ENCODE measurements at regions not wholly inside any gene's neighbourhood (a gene's known extent, or its start where the extent isn't known, plus 50 kb on each side); places are given as distances from the start of the nearest gene placed in this dataset.
A peak's percentile ranks its signal among the peaks of the same experiment; 100 is the strongest.

DNA sequence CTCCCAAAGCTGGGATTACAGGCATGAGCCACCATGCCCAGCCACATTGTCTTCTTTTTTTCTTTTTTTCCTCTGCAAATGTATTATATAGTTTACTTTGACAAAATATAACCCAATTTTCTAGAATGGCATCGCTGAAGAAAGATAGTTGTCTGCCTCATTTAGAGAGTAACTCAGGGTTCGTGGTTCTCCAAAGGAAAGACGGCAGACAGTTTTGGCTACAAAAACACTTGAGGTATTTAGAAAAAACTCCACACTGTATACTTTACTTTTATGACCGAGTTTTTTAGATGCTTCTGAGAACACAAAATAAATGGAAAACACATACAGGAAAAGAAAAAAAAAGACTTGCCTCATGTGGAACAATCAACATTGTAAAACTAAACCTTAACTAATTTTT, 369.1 kb upstream of the ATP2B1 start:
- Mint-ChIP-seq H3K4me1 (peaks cover 39% of the 10 kb centered on the region), H3K9me3 (peaks cover 9% of the 10 kb centered on the region), H3K4me3 (no peak overlapping the region), H3K27me3 (ENCODE audit: low read depth) (no peaks in the 10 kb centered on the region), H3K36me3 (peaks cover 6% of the 10 kb centered on the region), H3K27ac (no peak overlapping the region)
- no peak for DNase-seq (ENCODE audit: low spot score in 2 of 2, unreplicated experiment in 2 of 2)
- no peak for TF ChIP-seq CTCF (IDR thresholded peaks at IDR 0.05; ENCODE audit: unreplicated experiment)

DNA sequence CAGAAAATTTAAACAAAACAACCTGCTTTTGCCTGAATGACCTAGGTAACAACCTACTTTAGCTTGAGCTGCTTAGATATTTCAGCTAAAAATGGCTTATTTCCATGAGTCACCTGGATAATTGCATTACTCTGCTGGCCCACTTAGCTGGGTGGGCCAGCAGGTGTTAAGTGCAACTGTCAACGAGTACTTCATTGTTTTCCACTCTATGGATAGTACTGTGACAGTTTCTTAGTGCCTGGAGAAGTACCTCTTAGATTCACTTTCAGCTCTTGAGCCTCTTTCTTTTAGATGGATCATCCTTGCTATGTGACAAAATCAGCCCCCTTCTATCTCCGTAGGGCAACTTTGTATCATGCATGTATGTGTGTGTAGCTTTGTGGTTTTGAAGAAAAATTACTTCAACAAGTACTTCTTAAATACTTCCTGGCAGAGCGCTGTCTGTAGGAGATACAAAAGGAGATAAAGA, 368.2 kb upstream of the ATP2B1 start:
- DNase-seq (ENCODE audit: low spot score in 2 of 2, unreplicated experiment in 2 of 2), result no peak
- peaks cover 9% of the 10 kb centered on the region for H3K9me3 Mint-ChIP-seq
- peak overlapping the region; percentile 56 for H3K27ac Mint-ChIP-seq
- no peak overlapping the region for H3K4me3 Mint-ChIP-seq
- peaks cover 6% of the 10 kb centered on the region for H3K36me3 Mint-ChIP-seq
- H3K4me1 Mint-ChIP-seq, result peaks cover 37% of the 10 kb centered on the region
- TF ChIP-seq CTCF (IDR thresholded peaks at IDR 0.05; ENCODE audit: unreplicated experiment), result no peak
- no peaks in the 10 kb centered on the region for H3K27me3 Mint-ChIP-seq (ENCODE audit: low read depth)

- TF ChIP-seq CTCF (IDR thresholded peaks at IDR 0.05; ENCODE audit: unreplicated experiment), result no peak
- no peak for DNase-seq (ENCODE audit: low spot score in 2 of 2, unreplicated experiment in 2 of 2)
- Mint-ChIP-seq H3K4me1 (peaks cover 32% of the 10 kb centered on the region), H3K36me3 (peaks cover 14% of the 10 kb centered on the region), H3K4me3 (no peak overlapping the region), H3K27me3 (ENCODE audit: low read depth) (no peaks in the 10 kb centered on the region), H3K9me3 (peaks cover 16% of the 10 kb centered on the region), H3K27ac (no peak overlapping the region)
These were observed 367.0 kb upstream of the ATP2B1 start for GRCh38 chr12:90075685-90076084.

DNA sequence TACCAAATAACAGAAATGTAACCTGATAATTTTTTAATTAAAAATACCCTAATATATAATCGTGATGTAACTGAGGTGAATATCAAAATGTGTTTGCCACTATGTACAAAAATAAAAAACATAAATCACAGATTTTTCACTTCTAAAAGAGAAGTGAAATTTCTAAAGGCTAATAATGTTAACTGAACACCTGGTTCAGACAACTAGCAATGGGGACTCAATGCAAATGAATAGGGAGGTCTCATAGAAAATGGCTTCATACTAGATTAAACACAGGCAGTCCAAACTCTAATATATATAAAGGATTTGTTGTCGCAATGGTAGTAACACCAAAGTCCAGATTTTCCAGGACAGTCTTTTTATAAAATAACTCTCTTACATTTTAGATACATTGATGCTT, 365.4 kb upstream of the ATP2B1 start:
- TF ChIP-seq CTCF (IDR thresholded peaks at IDR 0.05; ENCODE audit: unreplicated experiment), result no peak
- Mint-ChIP-seq H3K36me3 (peaks cover 18% of the 10 kb centered on the region), H3K9me3 (peaks cover 19% of the 10 kb centered on the region), H3K4me3 (no peak overlapping the region), H3K27me3 (ENCODE audit: low read depth) (no peaks in the 10 kb centered on the region), H3K4me1 (peaks cover 29% of the 10 kb centered on the region), H3K27ac (no peak overlapping the region)
- no peak for DNase-seq (ENCODE audit: low spot score in 2 of 2, unreplicated experiment in 2 of 2)

DNA sequence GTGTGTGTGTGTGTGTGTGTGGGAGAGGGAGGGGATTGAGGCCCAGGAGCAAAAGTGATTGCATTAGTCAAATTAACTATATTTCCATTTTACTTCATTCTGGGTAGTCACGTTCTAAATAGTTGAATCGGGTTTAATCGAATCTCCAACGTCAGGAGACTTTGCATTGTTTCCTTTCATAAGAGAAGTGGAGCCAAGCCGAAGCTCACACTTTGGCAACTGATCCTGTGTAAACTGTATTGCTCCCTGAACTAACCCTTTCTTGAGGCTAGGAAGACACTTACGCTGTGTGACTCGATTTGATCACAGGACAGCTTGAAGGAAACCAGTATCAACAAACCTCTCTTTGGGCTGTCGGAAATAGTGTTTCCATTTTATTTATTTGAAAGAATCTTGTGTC, 363.4 kb upstream of the ATP2B1 start:
- Mint-ChIP-seq H3K4me3 (no peak overlapping the region), H3K27ac (no peak overlapping the region), H3K4me1 (peaks cover 25% of the 10 kb centered on the region), H3K27me3 (ENCODE audit: low read depth) (no peaks in the 10 kb centered on the region), H3K36me3 (peaks cover 18% of the 10 kb centered on the region), H3K9me3 (peaks cover 19% of the 10 kb centered on the region)
- no peak for DNase-seq (ENCODE audit: low spot score in 2 of 2, unreplicated experiment in 2 of 2)
- TF ChIP-seq CTCF (IDR thresholded peaks at IDR 0.05; ENCODE audit: unreplicated experiment), result no peak

DNA sequence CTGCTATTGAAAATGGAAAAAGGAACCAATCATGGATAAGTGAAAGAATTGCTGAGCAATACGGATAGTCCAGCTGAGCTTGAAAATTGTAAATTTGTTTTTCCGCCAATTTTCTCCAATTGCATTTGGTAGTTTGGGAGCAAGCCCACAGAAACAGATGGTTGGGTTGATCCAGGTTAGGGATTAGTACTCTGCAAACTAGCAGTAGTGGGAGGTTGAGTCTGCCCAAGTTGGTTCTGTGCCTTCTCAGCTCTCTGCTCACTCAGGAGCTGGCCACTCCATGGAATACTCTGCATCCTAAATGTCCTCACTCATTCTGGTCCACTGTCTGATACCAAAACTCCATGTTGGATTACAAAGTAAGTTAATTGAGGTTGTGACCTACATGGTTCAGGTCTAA, 361.1 kb upstream of the ATP2B1 start:
- Mint-ChIP-seq H3K27ac (no peak overlapping the region), H3K9me3 (peaks cover 15% of the 10 kb centered on the region), H3K27me3 (ENCODE audit: low read depth) (no peaks in the 10 kb centered on the region), H3K4me3 (no peak overlapping the region), H3K4me1 (peaks cover 34% of the 10 kb centered on the region), H3K36me3 (peaks cover 15% of the 10 kb centered on the region)
- no peak for DNase-seq (ENCODE audit: low spot score in 2 of 2, unreplicated experiment in 2 of 2)
- TF ChIP-seq CTCF (IDR thresholded peaks at IDR 0.05; ENCODE audit: unreplicated experiment), result no peak

Data from mesothelial cell of epicardium (in vitro differentiated cells).